ENCODE measurements at regions not wholly inside any gene's neighbourhood (a gene's known extent, or its start where the extent isn't known, plus 50 kb on each side); places are given as distances from the start of the nearest gene placed in this dataset.

- Histone ChIP-seq H3K4me1 (replicated peaks in 1 of 2) (no peaks in the 10 kb centered on the region), H3K27ac (no peak overlapping the region), H3K9me3 (replicated peaks in 1 of 3) (no peaks in the 10 kb centered on the region), H3K27me3 (no peaks in the 10 kb centered on the region), H3K36me3 (replicated peaks in 1 of 2) (no peaks in the 10 kb centered on the region), H3K4me3 (no peak overlapping the region)
- DNase-seq, result no peak
- intact Hi-C loops (cut with DNase I), result no loop called here
- TF ChIP-seq, protein P1, sequence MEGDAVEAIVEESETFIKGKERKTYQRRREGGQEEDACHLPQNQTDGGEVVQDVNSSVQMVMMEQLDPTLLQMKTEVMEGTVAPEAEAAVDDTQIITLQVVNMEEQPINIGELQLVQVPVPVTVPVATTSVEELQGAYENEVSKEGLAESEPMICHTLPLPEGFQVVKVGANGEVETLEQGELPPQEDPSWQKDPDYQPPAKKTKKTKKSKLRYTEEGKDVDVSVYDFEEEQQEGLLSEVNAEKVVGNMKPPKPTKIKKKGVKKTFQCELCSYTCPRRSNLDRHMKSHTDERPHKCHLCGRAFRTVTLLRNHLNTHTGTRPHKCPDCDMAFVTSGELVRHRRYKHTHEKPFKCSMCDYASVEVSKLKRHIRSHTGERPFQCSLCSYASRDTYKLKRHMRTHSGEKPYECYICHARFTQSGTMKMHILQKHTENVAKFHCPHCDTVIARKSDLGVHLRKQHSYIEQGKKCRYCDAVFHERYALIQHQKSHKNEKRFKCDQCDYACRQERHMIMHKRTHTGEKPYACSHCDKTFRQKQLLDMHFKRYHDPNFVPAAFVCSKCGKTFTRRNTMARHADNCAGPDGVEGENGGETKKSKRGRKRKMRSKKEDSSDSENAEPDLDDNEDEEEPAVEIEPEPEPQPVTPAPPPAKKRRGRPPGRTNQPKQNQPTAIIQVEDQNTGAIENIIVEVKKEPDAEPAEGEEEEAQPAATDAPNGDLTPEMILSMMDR (IDR thresholded peaks at IDR 0.05), result no peak
- no peak for TF ChIP-seq POLR2A (IDR thresholded peaks at IDR 0.05)
Observed at GRCh38 chr13:83825676-83826075, 56.6 kb downstream of the SLITRK1 start.

GRCh38 chr13:83824560-83824959 is 57.7 kb downstream of the SLITRK1 start:
- Histone ChIP-seq H3K4me1 (replicated peaks in 1 of 2) (no peaks in the 10 kb centered on the region), H3K27ac (no peak overlapping the region), H3K4me3 (no peak overlapping the region), H3K36me3 (replicated peaks in 1 of 2) (no peaks in the 10 kb centered on the region), H3K27me3 (no peaks in the 10 kb centered on the region), H3K9me3 (replicated peaks in 1 of 3) (no peaks in the 10 kb centered on the region)
- 92 to 98% (median 96%) methylated on average over 4 to 8 of the region's 8 CpGs for WGBS, 4 donors
- intact Hi-C loops (cut with DNase I), result no loop called here
- TF ChIP-seq POLR2A (IDR thresholded peaks at IDR 0.05), result no peak
- TF ChIP-seq, protein P1 (IDR thresholded peaks at IDR 0.05), result no peak
- no peak for DNase-seq

GRCh38 chr13:83824120-83824519 is 58.2 kb downstream of the SLITRK1 start:
- Histone ChIP-seq H3K27me3 (no peaks in the 10 kb centered on the region), H3K4me1 (replicated peaks in 1 of 2) (no peaks in the 10 kb centered on the region), H3K27ac (no peak overlapping the region), H3K4me3 (no peak overlapping the region), H3K36me3 (replicated peaks in 1 of 2) (no peaks in the 10 kb centered on the region), H3K9me3 (replicated peaks in 1 of 3) (no peaks in the 10 kb centered on the region)
- intact Hi-C loops (cut with DNase I), result no loop called here
- TF ChIP-seq, protein P1 (IDR thresholded peaks at IDR 0.05), result no peak
- TF ChIP-seq POLR2A (IDR thresholded peaks at IDR 0.05), result no peak
- no peak for DNase-seq

DNA sequence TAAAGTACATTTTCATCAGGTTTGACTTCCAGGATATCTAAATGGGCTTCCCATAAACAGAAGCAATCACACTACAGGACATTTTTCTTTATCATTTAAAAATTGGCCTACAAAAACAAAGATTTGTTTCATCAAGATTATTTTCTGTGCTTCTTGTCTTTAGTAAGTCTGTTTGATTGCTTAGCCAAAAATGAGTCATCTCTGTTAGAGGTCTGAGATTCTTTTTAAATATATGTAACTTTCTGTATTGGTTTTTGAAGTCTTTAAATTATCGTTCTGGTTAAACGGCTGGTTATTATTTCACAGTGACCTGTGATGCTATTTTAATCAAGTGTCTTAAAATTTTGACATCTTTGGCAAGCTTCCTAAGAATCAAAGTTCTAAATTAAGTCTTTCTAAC is 62.7 kb downstream of the SLITRK1 start:
- H3K4me3 ChIP-seq, result no peak overlapping the region
- H3K27me3 ChIP-seq, result no peaks in the 10 kb centered on the region
- 63 to 76% (median 64%) methylated on average over 2 of the region's 2 CpGs for WGBS, 4 donors
- no peaks in the 10 kb centered on the region for H3K4me1 ChIP-seq (replicated peaks in 1 of 2)
- no peak for DNase-seq
- intact Hi-C loops (cut with DNase I), result no loop called here
- TF ChIP-seq POLR2A (IDR thresholded peaks at IDR 0.05), result no peak
- TF ChIP-seq, protein P1 (IDR thresholded peaks at IDR 0.05), result no peak
- no peak overlapping the region for H3K27ac ChIP-seq
- H3K9me3 ChIP-seq (replicated peaks in 1 of 3), result no peaks in the 10 kb centered on the region
- no peaks in the 10 kb centered on the region for H3K36me3 ChIP-seq (replicated peaks in 1 of 2)
